ENCODE measurements at regions not wholly inside any gene's neighbourhood (a gene's known extent, or its start where the extent isn't known, plus 50 kb on each side); places are given as distances from the start of the nearest gene placed in this dataset.

DNA sequence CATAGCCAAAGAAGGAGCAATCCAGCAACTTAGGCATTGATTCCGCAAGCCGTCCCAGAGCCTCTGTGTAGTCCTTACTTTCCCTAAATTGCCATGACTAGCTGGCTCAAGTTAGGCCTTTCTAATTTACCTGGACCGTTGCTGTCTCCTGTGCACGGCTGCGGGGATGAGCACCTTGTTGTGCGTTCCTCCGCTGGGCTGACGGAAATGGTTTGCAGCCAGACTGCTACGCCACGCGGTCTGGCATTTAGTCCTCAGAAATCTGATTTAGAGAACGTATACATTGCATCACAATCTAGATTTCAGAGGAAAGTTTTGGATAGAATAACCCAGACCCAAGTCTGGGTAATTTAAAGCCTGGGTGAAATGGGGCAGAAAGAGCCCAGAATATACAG lies 133.2 kb upstream of the ARHGAP5 start:
- no TSS peak for BruUV-seq (replicated peaks)
- Mint-ChIP-seq H3K4me1 (ENCODE audit: insufficient read depth, unreplicated experiment) (peaks cover 34% of the 10 kb centered on the region), H3K36me3 (ENCODE audit: insufficient read depth, unreplicated experiment) (no peaks in the 10 kb centered on the region), H3K9me3 (ENCODE audit: unreplicated experiment) (no peaks in the 10 kb centered on the region), H3K27me3 (ENCODE audit: insufficient read depth, unreplicated experiment) (no peaks in the 10 kb centered on the region), H3K27ac (ENCODE audit: low read depth, unreplicated experiment) (no peak overlapping the region), H3K4me3 (ENCODE audit: unreplicated experiment) (no peak overlapping the region)
- intact Hi-C loops (cut with micrococcal nuclease): loop anchor here (10.0 kb wide), 1 partner anchor 51 kb away; no protein-coding TSS in a partner anchor
- no peak for TF ChIP-seq CTCF (IDR thresholded peaks at IDR 0.05; ENCODE audit: unreplicated experiment)
- DNase-seq (ENCODE audit: unreplicated experiment): no peak
- CTCF ChIA-PET: interaction anchor here (1.4 to 2.0 kb wide), 2 partner anchors 9 to 68 kb away, joined by 3 to 7 read pairs; no protein-coding TSS in a partner anchor
- POLR2A ChIA-PET: interaction anchor here (0.7 to 2.1 kb wide), 4 partner anchors 59 to 134 kb away, joined by 3 to 6 read pairs (median 3); no protein-coding TSS in a partner anchor

GRCh38 chr14:31944256-31945073 lies 132.6 kb upstream of the ARHGAP5 start:
- TF ChIP-seq CTCF (IDR thresholded peaks at IDR 0.05; ENCODE audit: unreplicated experiment): no peak
- peak overlapping the region; percentile 20 for H3K27ac Mint-ChIP-seq (ENCODE audit: low read depth, unreplicated experiment)
- no peak overlapping the region for H3K4me3 Mint-ChIP-seq (ENCODE audit: unreplicated experiment)
- peaks cover 34% of the 10 kb centered on the region for H3K4me1 Mint-ChIP-seq (ENCODE audit: insufficient read depth, unreplicated experiment)
- no TSS peak for BruUV-seq (replicated peaks)
- CTCF ChIA-PET: interaction anchor here (1.7 to 2.0 kb wide), 2 partner anchors 10 kb away, joined by 7 to 9 read pairs; no protein-coding TSS in a partner anchor
- DNase-seq (ENCODE audit: unreplicated experiment): no peak
- no peaks in the 10 kb centered on the region for H3K27me3 Mint-ChIP-seq (ENCODE audit: insufficient read depth, unreplicated experiment)
- intact Hi-C loops (cut with micrococcal nuclease): loop anchor here (10.0 kb wide), 1 partner anchor 50 kb away; no protein-coding TSS in a partner anchor
- no peaks in the 10 kb centered on the region for H3K9me3 Mint-ChIP-seq (ENCODE audit: unreplicated experiment)
- no peaks in the 10 kb centered on the region for H3K36me3 Mint-ChIP-seq (ENCODE audit: insufficient read depth, unreplicated experiment)
- POLR2A ChIA-PET: interaction anchor here (0.9 to 2.1 kb wide), 3 partner anchors 67 to 134 kb away, joined by 3 to 6 read pairs (median 3); no protein-coding TSS in a partner anchor

- POLR2A ChIA-PET: interaction anchor here (0.9 to 3.5 kb wide), 7 partner anchors 7 to 132 kb away, joined by 4 to 38 read pairs (median 9); partner anchors contain the start of gene ARHGAP5
- CTCF ChIA-PET: interaction anchor here (0.8 to 1.7 kb wide), 3 partner anchors 10 to 310 kb away, joined by 3 to 9 read pairs (median 4); no protein-coding TSS in a partner anchor
- Mint-ChIP-seq H3K27me3 (ENCODE audit: insufficient read depth, unreplicated experiment) (no peaks in the 10 kb centered on the region), H3K36me3 (ENCODE audit: insufficient read depth, unreplicated experiment) (no peaks in the 10 kb centered on the region), H3K27ac (ENCODE audit: low read depth, unreplicated experiment) (peak overlapping the region; percentile 20), H3K4me3 (ENCODE audit: unreplicated experiment) (no peak overlapping the region), H3K4me1 (ENCODE audit: insufficient read depth, unreplicated experiment) (peaks cover 41% of the 10 kb centered on the region), H3K9me3 (ENCODE audit: unreplicated experiment) (no peaks in the 10 kb centered on the region)
- no TSS peak for BruUV-seq (replicated peaks)
- no peak for TF ChIP-seq CTCF (IDR thresholded peaks at IDR 0.05; ENCODE audit: unreplicated experiment)
- intact Hi-C loops (cut with micrococcal nuclease): loop anchor here (10.0 kb wide), 1 partner anchor 50 kb away; no protein-coding TSS in a partner anchor
- no peak for DNase-seq (ENCODE audit: unreplicated experiment)
Observed at GRCh38 chr14:31945074-31945613, 132.0 kb upstream of the ARHGAP5 start.

DNA sequence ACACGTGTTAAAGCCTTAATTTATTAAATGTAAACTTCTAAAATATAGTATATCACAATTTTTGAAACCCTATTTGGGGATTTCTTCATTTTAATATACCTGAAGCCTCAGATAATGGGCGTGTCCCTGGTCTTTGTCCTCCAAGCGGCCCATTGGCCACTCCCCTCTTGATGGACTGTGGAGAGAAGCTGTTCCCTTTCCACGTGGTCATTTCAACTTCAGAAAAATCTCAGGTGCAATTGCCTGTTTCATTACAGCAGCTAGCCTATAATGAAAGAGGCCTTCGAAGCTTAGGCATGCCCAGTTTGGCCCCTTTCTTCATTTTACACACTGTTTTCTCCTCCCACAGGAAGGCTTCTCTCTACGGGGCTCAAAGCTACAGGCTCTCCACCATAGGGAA lies 131.4 kb upstream of the ARHGAP5 start:
- no peaks in the 10 kb centered on the region for H3K36me3 Mint-ChIP-seq (ENCODE audit: insufficient read depth, unreplicated experiment)
- no TSS peak for BruUV-seq (replicated peaks)

More for the DNA sequence above, 131.4 kb upstream of the ARHGAP5 start:
- H3K9me3 Mint-ChIP-seq (ENCODE audit: unreplicated experiment): no peaks in the 10 kb centered on the region
- H3K4me3 Mint-ChIP-seq (ENCODE audit: unreplicated experiment): no peak overlapping the region
- no peak for DNase-seq (ENCODE audit: unreplicated experiment)
- H3K4me1 Mint-ChIP-seq (ENCODE audit: insufficient read depth, unreplicated experiment): peaks cover 46% of the 10 kb centered on the region
- no peaks in the 10 kb centered on the region for H3K27me3 Mint-ChIP-seq (ENCODE audit: insufficient read depth, unreplicated experiment)
- H3K27ac Mint-ChIP-seq (ENCODE audit: low read depth, unreplicated experiment): peak overlapping the region; percentile 20
- POLR2A ChIA-PET: interaction anchor here (0.5 to 3.5 kb wide), 9 partner anchors 8 to 528 kb away, joined by 3 to 38 read pairs (median 4); partner anchors contain the start of gene ARHGAP5
- no peak for TF ChIP-seq CTCF (IDR thresholded peaks at IDR 0.05; ENCODE audit: unreplicated experiment)
- intact Hi-C loops (cut with micrococcal nuclease): loop anchor here (10.0 kb wide), 1 partner anchor 49 kb away; no protein-coding TSS in a partner anchor
- CTCF ChIA-PET: interaction anchor here (0.6 to 1.7 kb wide), 4 partner anchors 10 to 568 kb away, joined by 3 to 9 read pairs (median 4); no protein-coding TSS in a partner anchor

Data from MCF 10A (cell line).